ENCODE measurements at regions not wholly inside any gene's neighbourhood (a gene's known extent, or its start where the extent isn't known, plus 50 kb on each side); places are given as distances from the start of the nearest gene placed in this dataset.

DNA sequence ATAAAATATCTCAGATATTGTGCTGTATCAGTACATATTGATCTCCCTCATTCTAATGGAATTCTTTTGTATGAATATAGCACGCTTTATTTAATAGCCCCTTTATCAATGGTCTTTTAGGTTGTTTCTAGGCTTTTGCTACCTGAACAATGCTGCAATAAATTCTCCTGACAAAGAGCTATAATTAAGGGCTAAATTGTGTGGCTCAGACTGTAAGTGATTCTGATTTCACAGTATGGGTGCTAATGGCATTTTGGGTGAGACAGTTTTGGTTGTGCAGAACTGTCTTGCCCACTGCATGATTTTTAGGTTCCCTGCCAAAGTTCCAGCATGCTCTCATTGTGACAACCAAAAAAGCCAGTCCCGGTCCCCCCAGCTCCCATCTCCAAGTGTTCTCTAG, 363.2 kb downstream of the REEP3 start:
- Histone ChIP-seq H3K27me3 (ENCODE audit: low read depth) (no peaks in the 10 kb centered on the region), H3K36me3 (replicated peaks) (no peaks in the 10 kb centered on the region), H3K4me1 (peaks cover 31% of the 10 kb centered on the region), H3K9me3 (no peaks in the 10 kb centered on the region), H3K4me3 (no peak overlapping the region)
- peak; percentile 16 to 67 for DNase-seq (ENCODE audit: low spot score in 2 of 2)
- in situ Hi-C loops (cut with MboI; ENCODE audit: low sequenced_read_pairs): no loop called here

DNA sequence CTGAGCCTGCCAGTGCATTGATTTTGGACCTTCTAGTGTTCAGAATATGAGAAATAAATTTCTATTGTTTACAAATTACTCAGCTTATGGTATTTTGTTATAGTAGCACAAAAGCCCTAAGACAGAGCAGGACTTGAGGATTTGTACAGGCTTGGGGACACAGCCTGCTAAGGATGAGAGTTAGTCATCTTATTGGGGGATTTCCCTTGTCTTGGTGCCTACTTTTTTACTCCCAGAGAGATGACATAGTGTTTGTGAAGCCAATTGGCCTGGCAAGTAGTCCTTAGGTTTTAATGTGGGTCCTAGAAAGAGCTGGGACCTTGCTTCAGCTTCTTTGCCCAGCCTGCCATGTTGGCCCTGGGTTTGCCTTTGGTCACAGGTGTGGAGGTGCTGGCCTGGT, 364.0 kb downstream of the REEP3 start:
- Histone ChIP-seq H3K36me3 (replicated peaks) (no peaks in the 10 kb centered on the region), H3K27me3 (ENCODE audit: low read depth) (no peaks in the 10 kb centered on the region), H3K4me1 (peaks cover 31% of the 10 kb centered on the region), H3K9me3 (no peaks in the 10 kb centered on the region), H3K4me3 (no peak overlapping the region)
- in situ Hi-C loops (cut with MboI; ENCODE audit: low sequenced_read_pairs): no loop called here
- no peak for DNase-seq (ENCODE audit: low spot score in 2 of 2)

DNA sequence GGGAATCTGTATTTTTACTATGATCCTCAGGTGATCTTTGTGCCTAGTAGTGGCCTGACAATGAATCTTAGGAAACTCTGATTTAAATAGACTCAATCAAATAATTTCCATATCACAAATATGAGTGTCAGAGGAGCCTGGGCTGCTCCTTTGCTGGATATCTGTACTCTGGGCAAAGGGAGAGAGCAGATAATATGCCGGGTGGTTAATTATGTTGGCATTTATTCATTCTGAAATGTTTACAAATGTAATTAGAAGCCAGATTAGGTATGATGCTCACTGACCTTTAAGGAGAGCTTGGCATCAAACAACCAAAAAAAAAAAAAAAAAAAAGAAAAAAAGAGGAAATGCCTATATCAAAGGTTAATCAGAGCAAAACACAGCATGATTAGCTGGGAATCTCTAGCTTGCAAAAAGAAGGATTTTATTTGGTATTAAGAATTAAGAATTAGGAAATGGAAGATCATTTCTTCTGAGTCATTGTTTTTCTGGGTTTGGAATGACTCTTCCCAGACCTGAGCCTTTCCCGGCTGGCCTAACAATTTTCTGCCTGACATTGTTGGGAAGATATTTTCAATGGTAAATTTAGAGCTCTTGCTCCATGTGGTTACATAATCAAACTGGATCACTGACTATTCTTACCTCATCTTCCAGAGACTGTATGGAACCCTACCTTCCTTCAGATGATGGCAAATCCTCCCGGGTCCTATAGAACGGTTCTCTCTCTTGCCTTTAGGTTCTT, 365.3 kb downstream of the REEP3 start:
- no peak for DNase-seq (ENCODE audit: low spot score in 2 of 2)
- in situ Hi-C loops (cut with MboI; ENCODE audit: low sequenced_read_pairs): no loop called here
- Histone ChIP-seq H3K4me3 (no peak overlapping the region), H3K9me3 (no peaks in the 10 kb centered on the region), H3K36me3 (replicated peaks) (no peaks in the 10 kb centered on the region), H3K4me1 (peaks cover 24% of the 10 kb centered on the region), H3K27me3 (ENCODE audit: low read depth) (no peaks in the 10 kb centered on the region)

DNA sequence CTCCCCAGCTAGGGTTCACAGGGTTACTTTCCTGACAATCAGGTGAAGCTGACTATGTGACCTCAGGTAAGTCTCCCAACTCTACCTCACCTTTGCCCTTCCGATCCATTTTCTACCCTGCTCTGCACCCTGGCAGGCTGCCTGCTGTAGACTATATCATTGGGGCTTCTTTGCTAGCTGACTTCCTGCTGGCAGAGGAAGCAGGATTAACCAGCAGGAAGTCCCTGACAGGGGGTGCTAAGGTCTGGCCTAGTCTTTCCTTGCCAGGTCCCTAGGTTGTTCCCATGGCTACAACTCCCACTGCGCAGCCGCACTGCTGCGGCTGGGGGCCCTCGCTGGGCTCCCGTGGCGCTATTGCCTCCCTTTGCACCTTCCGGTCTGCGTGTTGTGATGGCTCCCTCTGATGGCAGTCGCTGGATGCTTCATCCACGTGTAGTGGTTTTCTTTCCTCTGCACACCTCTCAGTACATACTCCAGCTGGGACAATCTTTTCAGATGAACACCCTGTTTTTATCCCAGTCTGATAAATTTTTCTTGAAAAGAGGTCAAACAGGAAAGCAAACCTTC, 365.9 kb downstream of the REEP3 start:
- Histone ChIP-seq H3K4me1 (peaks cover 23% of the 10 kb centered on the region), H3K4me3 (no peak overlapping the region), H3K36me3 (replicated peaks) (no peaks in the 10 kb centered on the region), H3K9me3 (no peaks in the 10 kb centered on the region), H3K27me3 (ENCODE audit: low read depth) (no peaks in the 10 kb centered on the region)
- in situ Hi-C loops (cut with MboI; ENCODE audit: low sequenced_read_pairs): no loop called here
- DNase-seq (ENCODE audit: low spot score in 2 of 2): no peak

DNA sequence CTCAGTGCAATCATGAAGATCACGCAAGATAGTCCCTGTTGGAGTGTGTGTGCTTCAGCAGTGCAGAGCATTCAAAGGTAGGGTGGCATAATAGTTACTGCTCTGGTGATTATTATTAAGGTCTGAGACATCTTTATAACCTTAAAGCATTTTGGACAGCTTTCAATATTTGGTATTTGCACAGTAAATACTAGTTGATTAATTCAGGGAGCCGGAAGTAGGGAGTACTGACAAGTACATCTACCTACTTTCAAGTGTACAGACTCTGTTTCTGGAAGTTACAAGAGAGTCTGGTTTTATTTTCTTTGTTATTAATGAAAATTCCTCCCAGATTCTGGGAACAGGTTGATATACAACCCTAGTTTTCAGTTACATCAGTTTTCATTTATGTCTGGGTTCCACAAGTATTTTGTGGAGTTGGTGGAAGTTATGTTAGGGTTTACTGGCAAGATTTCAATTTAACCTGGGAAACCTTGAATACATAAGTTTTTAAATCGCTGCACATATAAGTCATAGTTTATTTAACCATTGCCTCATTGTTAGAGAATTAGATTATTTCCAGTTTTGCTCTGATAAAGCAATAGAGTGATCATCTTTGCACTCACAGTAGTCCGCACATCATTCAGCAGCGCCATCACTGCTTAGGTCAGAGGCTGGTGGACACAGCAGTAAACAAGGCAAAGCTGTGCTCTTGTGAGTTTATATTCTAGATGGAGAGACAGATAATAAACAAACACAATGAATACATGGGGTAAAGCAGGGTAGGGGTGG, 366.6 kb downstream of the REEP3 start:
- no peaks in the 10 kb centered on the region for H3K27me3 ChIP-seq (ENCODE audit: low read depth)
- H3K36me3 ChIP-seq (replicated peaks): no peaks in the 10 kb centered on the region
- H3K4me1 ChIP-seq: peaks cover 23% of the 10 kb centered on the region
- in situ Hi-C loops (cut with MboI; ENCODE audit: low sequenced_read_pairs): no loop called here
- no peaks in the 10 kb centered on the region for H3K9me3 ChIP-seq
- DNase-seq (ENCODE audit: low spot score in 2 of 2): no peak
- H3K4me3 ChIP-seq: no peak overlapping the region

DNA sequence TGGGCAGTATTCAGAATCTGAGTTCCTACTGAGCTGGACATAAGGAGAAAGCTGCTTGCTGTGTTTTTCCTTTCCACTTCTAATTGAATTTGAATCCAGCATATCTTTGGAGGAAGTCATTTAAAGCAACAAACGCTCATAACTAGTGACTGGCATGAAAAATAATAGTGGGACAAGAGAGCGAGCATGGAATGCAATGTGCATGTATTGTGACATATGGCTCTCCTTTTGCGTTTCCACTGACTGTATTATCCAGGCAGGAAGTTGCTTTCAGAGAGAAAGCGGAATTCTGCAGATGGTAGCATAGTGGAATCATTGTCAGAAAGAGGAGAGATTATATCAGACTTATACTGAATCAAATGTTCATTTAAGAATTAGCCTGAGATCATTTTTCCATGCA, 368.6 kb downstream of the REEP3 start:
- Histone ChIP-seq H3K9me3 (no peaks in the 10 kb centered on the region), H3K27me3 (ENCODE audit: low read depth) (no peaks in the 10 kb centered on the region), H3K4me3 (no peak overlapping the region), H3K36me3 (replicated peaks) (no peaks in the 10 kb centered on the region), H3K4me1 (peaks cover 5% of the 10 kb centered on the region)
- DNase-seq (ENCODE audit: low spot score in 2 of 2): no peak
- in situ Hi-C loops (cut with MboI; ENCODE audit: low sequenced_read_pairs): no loop called here

DNA sequence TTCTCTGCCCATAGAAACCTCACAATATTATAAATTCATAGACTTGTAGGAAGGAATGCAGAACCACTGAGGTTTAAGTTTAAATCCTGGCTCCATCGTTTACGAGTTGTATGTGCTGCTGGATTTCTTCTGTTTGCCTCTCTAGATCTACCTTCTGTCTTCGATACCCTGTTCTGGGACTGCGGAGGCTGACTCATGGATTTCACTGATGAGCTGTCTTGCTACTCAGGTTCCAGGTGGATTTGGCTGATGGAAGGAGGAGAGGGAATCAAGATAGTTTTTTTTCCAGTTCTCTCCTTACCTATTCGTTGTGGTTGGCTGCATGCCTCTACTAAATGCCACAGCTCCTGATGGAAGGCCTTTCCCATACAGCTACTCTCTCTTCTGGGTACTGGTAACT, 375.8 kb downstream of the REEP3 start:
- Histone ChIP-seq H3K27me3 (ENCODE audit: low read depth) (no peaks in the 10 kb centered on the region), H3K4me3 (no peak overlapping the region), H3K36me3 (replicated peaks) (no peaks in the 10 kb centered on the region), H3K4me1 (peaks cover 4% of the 10 kb centered on the region), H3K9me3 (no peaks in the 10 kb centered on the region)
- DNase-seq (ENCODE audit: low spot score in 2 of 2): no peak
- in situ Hi-C loops (cut with MboI; ENCODE audit: low sequenced_read_pairs): no loop called here

DNA sequence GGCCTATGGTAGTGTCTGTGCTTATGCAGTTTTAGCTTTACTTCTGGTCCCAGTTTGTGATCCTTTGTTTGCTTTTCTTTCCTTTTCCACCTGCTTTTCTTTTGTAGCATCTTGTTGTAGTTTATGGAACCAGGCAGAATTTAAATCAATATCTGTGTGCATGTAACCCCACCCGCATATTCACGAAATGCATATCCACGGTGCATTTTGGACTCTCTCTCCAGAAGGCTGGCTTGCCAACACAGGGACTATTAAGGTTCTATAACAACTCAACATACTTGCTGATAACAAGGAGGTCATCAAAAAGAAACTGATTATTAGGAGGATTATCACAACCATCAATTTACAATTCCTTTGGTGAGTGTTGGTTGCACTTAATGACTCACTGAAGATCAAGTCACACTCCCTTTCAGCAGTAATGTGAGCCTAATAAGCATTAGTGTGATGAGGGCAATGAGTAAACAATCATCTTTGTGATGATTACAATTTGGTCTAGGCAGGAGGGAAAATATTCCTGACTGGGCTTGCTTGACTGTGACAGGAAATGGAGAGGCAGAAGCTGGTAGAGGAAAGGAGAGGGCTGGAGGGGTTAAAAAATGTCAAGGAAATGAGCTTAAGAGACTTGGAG, 378.6 kb downstream of the REEP3 start:
- in situ Hi-C loops (cut with MboI; ENCODE audit: low sequenced_read_pairs): no loop called here
- no peak overlapping the region for H3K4me3 ChIP-seq
- DNase-seq (ENCODE audit: low spot score in 2 of 2): no peak
- no peaks in the 10 kb centered on the region for H3K27me3 ChIP-seq (ENCODE audit: low read depth)
- H3K4me1 ChIP-seq: peaks cover 4% of the 10 kb centered on the region
- no peaks in the 10 kb centered on the region for H3K9me3 ChIP-seq
- no peaks in the 10 kb centered on the region for H3K36me3 ChIP-seq (replicated peaks)

DNA sequence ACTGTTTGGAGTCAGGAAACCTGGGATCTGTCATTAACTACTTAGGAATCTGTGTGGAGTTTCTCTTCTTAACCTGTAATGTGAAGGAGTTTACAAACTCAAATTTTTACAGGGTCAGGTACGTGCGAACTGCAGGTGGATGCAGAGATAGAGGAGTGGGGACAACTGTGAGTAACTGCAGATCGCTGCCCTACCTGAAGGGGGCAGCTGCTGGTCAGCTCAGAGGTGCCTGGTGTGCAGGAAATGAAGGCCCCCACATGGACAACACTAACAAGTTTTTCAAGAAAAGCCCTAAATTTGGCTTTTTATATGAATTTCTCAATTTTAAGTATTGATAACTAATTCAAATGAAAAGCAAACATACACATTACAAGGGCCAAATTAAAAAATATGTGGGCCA, 380.0 kb downstream of the REEP3 start:
- in situ Hi-C loops (cut with MboI; ENCODE audit: low sequenced_read_pairs): no loop called here
- Histone ChIP-seq H3K4me1 (peaks cover 4% of the 10 kb centered on the region), H3K4me3 (no peak overlapping the region), H3K36me3 (replicated peaks) (no peaks in the 10 kb centered on the region), H3K9me3 (no peaks in the 10 kb centered on the region), H3K27me3 (ENCODE audit: low read depth) (no peaks in the 10 kb centered on the region)
- peak in 1 of 2 experiments; percentile 45 for DNase-seq (ENCODE audit: low spot score in 2 of 2)

DNA sequence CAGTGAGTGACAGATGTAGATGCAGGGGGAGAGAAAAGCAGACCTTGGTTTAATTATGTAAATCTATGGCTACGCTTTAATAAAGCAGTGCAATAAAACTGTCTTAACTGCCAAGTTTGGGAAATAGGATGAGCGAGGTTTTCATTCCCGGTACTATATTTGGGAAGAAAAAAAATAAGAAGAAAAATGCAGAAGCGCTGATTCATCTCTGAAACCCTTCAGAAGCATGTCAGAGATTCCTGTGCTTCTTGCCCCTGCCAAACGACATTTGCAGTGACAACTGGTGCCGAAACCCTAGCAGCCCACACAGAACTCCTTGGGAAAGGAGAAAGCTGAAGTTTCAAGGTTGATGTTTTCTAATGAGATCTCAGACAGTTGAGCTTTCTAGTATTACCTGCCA, 380.7 kb downstream of the REEP3 start:
- Histone ChIP-seq H3K9me3 (no peaks in the 10 kb centered on the region), H3K27me3 (ENCODE audit: low read depth) (no peaks in the 10 kb centered on the region), H3K4me3 (no peak overlapping the region), H3K36me3 (replicated peaks) (no peaks in the 10 kb centered on the region), H3K4me1 (peaks cover 4% of the 10 kb centered on the region)
- DNase-seq (ENCODE audit: low spot score in 2 of 2): no peak
- in situ Hi-C loops (cut with MboI; ENCODE audit: low sequenced_read_pairs): no loop called here

DNA sequence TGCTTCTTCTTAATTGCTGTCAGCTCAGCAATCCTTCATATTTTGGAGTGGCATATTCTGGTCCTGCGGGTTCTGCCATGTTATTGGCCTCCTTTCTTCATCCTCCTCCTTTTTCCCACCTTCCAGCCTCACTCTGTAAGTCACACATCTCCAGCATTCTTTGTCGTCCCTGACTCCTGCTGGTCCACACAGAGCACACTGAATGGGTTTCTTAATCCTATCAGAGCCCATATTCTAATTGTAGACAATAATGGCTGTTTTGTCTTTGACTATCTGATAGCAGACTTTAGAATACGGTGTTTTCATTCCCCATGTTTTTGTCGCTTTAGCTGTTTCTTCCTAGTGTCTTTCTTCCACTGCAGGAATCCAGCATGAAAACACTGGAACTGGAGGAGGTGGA, 389.6 kb downstream of the REEP3 start:
- H3K9me3 ChIP-seq: no peaks in the 10 kb centered on the region
- H3K27me3 ChIP-seq (ENCODE audit: low read depth): no peaks in the 10 kb centered on the region
- peak; percentile 19 to 38 for DNase-seq (ENCODE audit: low spot score in 2 of 2)
- no peak overlapping the region for H3K4me3 ChIP-seq
- H3K36me3 ChIP-seq (replicated peaks): no peaks in the 10 kb centered on the region
- in situ Hi-C loops (cut with MboI; ENCODE audit: low sequenced_read_pairs): no loop called here
- H3K4me1 ChIP-seq: peaks cover 20% of the 10 kb centered on the region

DNA sequence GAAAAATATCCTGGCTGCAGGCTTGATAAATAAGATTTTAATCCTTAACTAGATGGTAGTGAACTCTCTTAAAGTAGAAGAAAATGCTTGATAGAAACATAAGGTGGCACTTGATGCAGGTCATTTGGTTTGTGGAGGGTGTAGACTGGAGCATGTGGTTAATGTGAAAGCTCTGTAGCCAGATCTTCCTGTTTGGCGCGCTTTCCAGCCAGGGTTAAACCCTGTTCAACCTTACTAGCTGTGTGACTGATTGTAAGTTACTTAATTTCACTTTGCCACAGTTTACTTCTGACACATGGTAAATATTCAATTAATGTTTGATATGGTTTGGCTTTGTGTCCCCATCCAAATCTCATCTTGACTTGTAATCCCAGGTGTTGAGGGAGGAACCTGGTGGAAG, 394.0 kb downstream of the REEP3 start:
- Histone ChIP-seq H3K36me3 (replicated peaks) (no peaks in the 10 kb centered on the region), H3K9me3 (no peaks in the 10 kb centered on the region), H3K4me3 (no peak overlapping the region), H3K27me3 (ENCODE audit: low read depth) (no peaks in the 10 kb centered on the region), H3K4me1 (peaks cover 28% of the 10 kb centered on the region)
- in situ Hi-C loops (cut with MboI; ENCODE audit: low sequenced_read_pairs): no loop called here
- DNase-seq (ENCODE audit: low spot score in 2 of 2): no peak

DNA sequence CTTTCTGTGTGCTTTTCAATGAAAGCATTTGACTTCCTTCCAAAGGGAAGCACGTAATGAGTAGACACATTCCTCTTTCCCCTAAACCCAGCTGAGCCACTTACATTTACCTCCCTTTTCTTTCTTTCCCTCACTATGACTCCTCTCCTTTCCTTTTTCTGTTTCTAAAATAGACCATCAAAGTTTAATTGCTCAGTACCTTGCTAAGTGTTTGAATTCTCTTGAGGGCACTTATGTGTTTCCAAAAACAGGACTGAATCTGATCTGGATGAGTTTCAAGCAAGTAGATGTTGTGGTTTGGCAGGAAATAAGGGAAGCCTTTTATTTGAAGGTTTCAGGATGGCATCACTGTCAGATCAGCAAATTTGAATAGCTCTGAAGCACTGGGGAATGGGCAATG, 396.2 kb downstream of the REEP3 start:
- Histone ChIP-seq H3K36me3 (replicated peaks) (no peaks in the 10 kb centered on the region), H3K4me3 (no peak overlapping the region), H3K27me3 (ENCODE audit: low read depth) (no peaks in the 10 kb centered on the region), H3K9me3 (no peaks in the 10 kb centered on the region), H3K4me1 (peaks cover 25% of the 10 kb centered on the region)
- in situ Hi-C loops (cut with MboI; ENCODE audit: low sequenced_read_pairs): no loop called here
- DNase-seq (ENCODE audit: low spot score in 2 of 2): no peak

All from HAP-1 (cell line).